IMR-90 (cell line): ENCODE measurements at regions not wholly inside any gene's neighbourhood (a gene's known extent, or its start where the extent isn't known, plus 50 kb on each side); places are given as distances from the start of the nearest gene placed in this dataset.

Experiments used
- BHLHE40 ChIP-seq: fragments of 150-350 bp; IDR thresholded peaks from 2 replicates; pipeline ENCODE4 v1.6.1; 2016; ENCODE audit warnings: mild to moderate bottlenecking, low read depth, low read length
- CTCF ChIP-seq: conservative IDR thresholded peaks from 2 replicates; pipeline ENCODE4 v1.5.1; 2012; ENCODE audit warnings: mild to moderate bottlenecking, low read depth, low read length, improper control_type of control experiment
- FOS ChIP-seq: fragments of 150-350 bp; IDR thresholded peaks from 2 replicates; pipeline ENCODE4 v1.6.1; 2016; ENCODE audit warnings: low read depth, low read length
- POLR2A ChIP-seq: IDR thresholded peaks from 2 replicates; pipeline ENCODE4 v1.6.1; 2012; ENCODE audit warnings: mild to moderate bottlenecking, low read depth, low read length
- RFX5 ChIP-seq: IDR thresholded peaks from 2 replicates; pipeline ENCODE4 v1.8.0; 2012; ENCODE audit warnings: low read depth, mild to moderate bottlenecking, low read length, moderate library complexity

DNA sequence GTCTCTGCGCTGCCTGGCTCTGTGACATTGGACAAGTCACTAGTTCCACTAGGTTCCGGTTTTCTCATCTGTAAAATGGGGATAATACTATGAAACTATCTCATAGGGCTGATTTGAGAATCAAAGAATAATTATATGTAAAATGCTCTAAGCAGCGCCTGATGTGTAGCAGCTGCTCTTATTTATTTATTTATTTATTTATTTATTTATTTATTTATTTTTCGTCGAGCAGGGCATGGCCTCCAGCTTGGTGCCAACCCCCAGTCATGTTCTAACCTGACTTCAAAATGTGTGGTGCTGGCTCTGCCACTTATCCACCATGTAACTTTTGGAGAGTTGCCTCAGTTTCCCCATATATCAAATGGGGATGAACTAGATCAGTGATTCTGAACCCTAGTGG lies 93.5 kb upstream of the GSC start:
- TF ChIP-seq RFX5 (no peak), CTCF (no peak), POLR2A (no peak), FOS (no peak), BHLHE40 (no peak)
